NB4 (cell line): ENCODE measurements at regions not wholly inside any gene's neighbourhood (a gene's known extent, or its start where the extent isn't known, plus 50 kb on each side); places are given as distances from the start of the nearest gene placed in this dataset.

Source experiments
- CTCF ChIP-seq: IDR thresholded peaks from one replicate; pipeline ENCODE4 v1.5.1; 2012; ENCODE audit warnings: low read depth, low read length
- POLR2A ChIP-seq: IDR thresholded peaks from 2 replicates; pipeline ENCODE4 v1.6.1; 2011; ENCODE audit warnings: mild to moderate bottlenecking; ENCODE audit not compliant: insufficient read length; ENCODE audit errors: extremely low read depth

GRCh38 chr4:145316897-145317574 lies 136.6 kb upstream of the OTUD4 start:
- TF ChIP-seq CTCF = no peak
- TF ChIP-seq POLR2A = no peak
